H1 (cell line): ENCODE measurements at regions not wholly inside any gene's neighbourhood (a gene's known extent, or its start where the extent isn't known, plus 50 kb on each side); places are given as distances from the start of the nearest gene placed in this dataset.

Source experiments
- CTCF ChIA-PET: fragments of 300-600 bp; sonication (Branson Sonifier 250); formaldehyde crosslinking; loops from one replicate; lab custom pipeline; 2021; ENCODE audit not compliant: partially characterized antibody; lab: Charles Lee
- POLR2A ChIA-PET: fragments of 300-600 bp; sonication (Branson Sonifier 250); formaldehyde crosslinking; loops from one replicate; lab custom pipeline; 2021; ENCODE audit warnings: inconsistent platforms; ENCODE audit not compliant: partially characterized antibody; lab: Charles Lee
- DNase-seq, 2 experiments: peaks; one replicate each; pipeline versions ENCODE4 v3.0.0 to v3.0.0-alpha.2; 2010 to 2022; ENCODE audit warnings: low spot score in 2 of 2, low read depth in 1 of 2, mixed read lengths in 1 of 2
- FAIRE-seq: peaks from 2 replicates; lab custom pipeline; 2011; peaks lifted over from hg19 to GRCh38; lab: Jason Lieb, UNC
- H2AFZ ChIP-seq: 2 replicates; pipeline ENCODE4 v1.8.1; 2012; ENCODE audit warnings: low read length, inconsistent platforms
- H2AK5ac ChIP-seq: 2 replicates; pipeline ENCODE4 v1.6.1; 2013; ENCODE audit warnings: low read depth, low read length
- H2BK120ac ChIP-seq: replicated peaks from 2 replicates; pipeline ENCODE3; 2013; ENCODE audit warnings: low read depth, low read length, inconsistent platforms
- H2BK12ac ChIP-seq: 2 replicates; pipeline ENCODE4 v1.6.1; 2013; ENCODE audit warnings: low read depth, low read length
- H2BK15ac ChIP-seq: 2 replicates; pipeline ENCODE4 v1.6.1; 2013; ENCODE audit warnings: low read length
- H2BK20ac ChIP-seq: 2 replicates; pipeline ENCODE4 v1.6.1; 2013; ENCODE audit warnings: low read length
- H2BK5ac ChIP-seq: 2 replicates; pipeline ENCODE4 v1.6.1; 2013; ENCODE audit warnings: low read depth, low read length
- H3K14ac ChIP-seq: 2 replicates; pipeline ENCODE4 v1.6.1; 2013; ENCODE audit warnings: inconsistent platforms; ENCODE audit not compliant: insufficient read length
- H3K18ac ChIP-seq: 2 replicates; pipeline ENCODE4 v1.6.1; 2013; ENCODE audit warnings: low read length; ENCODE audit errors: extremely low read depth
- H3K23ac ChIP-seq: 2 replicates; pipeline ENCODE4 v1.6.1; 2013; ENCODE audit warnings: inconsistent platforms; ENCODE audit not compliant: insufficient read length
- H3K23me2 ChIP-seq: 2 replicates; pipeline ENCODE4 v1.6.1; 2013; ENCODE audit warnings: low read depth, low read length
- H3K27ac ChIP-seq: 2 replicates; pipeline ENCODE4 v1.6.1; 2011; ENCODE audit warnings: low read depth, low read length, inconsistent platforms
- H3K27me3 ChIP-seq, 4 experiments: replicated peaks in 1 of 4; 1 replicate in 1 of 4; 2 replicates in 3 of 4; pipeline versions ENCODE4 v1.6.1 to v1.8.1; 2011 to 2013; ENCODE audit warnings: low read length in 3 of 4, mild to moderate bottlenecking in 3 of 4, inconsistent platforms in 2 of 4, mixed read lengths in 2 of 4, moderate library complexity in 1 of 4; ENCODE audit not compliant: control insufficient read depth in 3 of 4, insufficient read depth in 3 of 4; ENCODE audit errors: extremely low read depth in 1 of 4
- H3K36me3 ChIP-seq, 4 experiments: 2 replicates each; pipeline versions ENCODE4 v1.6.1 to v1.8.1; 2011 to 2013; ENCODE audit warnings: mild to moderate bottlenecking in 4 of 4, low read length in 3 of 4, moderate library complexity in 2 of 4, control low read depth in 1 of 4, inconsistent platforms in 1 of 4; ENCODE audit not compliant: insufficient read depth in 4 of 4, control insufficient read depth in 2 of 4
- H3K4ac ChIP-seq: replicated peaks from 2 replicates; pipeline ENCODE3; 2013; ENCODE audit warnings: low read length, low read depth, mixed read lengths, inconsistent platforms; ENCODE audit not compliant: insufficient read length
- H3K4me1 ChIP-seq, 4 experiments: replicated peaks in 1 of 4; 1 replicate in 1 of 4; 2 replicates in 3 of 4; pipeline versions ENCODE4 v1.6.1 to v1.8.1; 2011 to 2013; ENCODE audit warnings: low read length in 3 of 4, inconsistent platforms in 2 of 4, mixed read lengths in 1 of 4; ENCODE audit not compliant: insufficient read depth in 4 of 4, control insufficient read depth in 3 of 4
- H3K4me2 ChIP-seq, 2 experiments: 2 replicates each; pipeline versions ENCODE4 v1.6.1 to v1.8.1; 2011 to 2013; ENCODE audit warnings: low read depth in 2 of 2, low read length in 2 of 2, control low read depth in 1 of 2, inconsistent platforms in 1 of 2, mild to moderate bottlenecking in 1 of 2; ENCODE audit not compliant: insufficient read depth in 1 of 2
- H3K4me3 ChIP-seq, 4 experiments: fragments of 200-600, 300-600 bp in 1 of 4; sonication (generic), shearing (Covaris generic), sonication (Bioruptor Twin) in 1 of 4; 2 replicates each; pipeline versions ENCODE4 v1.5.1 to v1.8.1; 2011 to 2016; ENCODE audit warnings: low read length in 4 of 4, low read depth in 3 of 4, control low read depth in 2 of 4, inconsistent platforms in 2 of 4, mild to moderate bottlenecking in 2 of 4, mixed read lengths in 1 of 4, moderate library complexity in 1 of 4; ENCODE audit not compliant: insufficient read depth in 2 of 4; ENCODE audit errors: extremely low read depth in 1 of 4
- H3K56ac ChIP-seq: replicated peaks from 2 replicates; pipeline ENCODE3; 2013; ENCODE audit warnings: low read depth, mild to moderate bottlenecking, mixed read lengths, low read length, inconsistent platforms; ENCODE audit not compliant: insufficient read length
- H3K79me1 ChIP-seq: 2 replicates; pipeline ENCODE4 v1.6.1; 2013; ENCODE audit warnings: low read depth, low read length, control low read depth
- H3K79me2 ChIP-seq, 2 experiments: 2 replicates each; pipeline versions ENCODE4 v1.6.1 to v1.8.1; 2012 to 2013; ENCODE audit warnings: low read length in 2 of 2, mild to moderate bottlenecking in 2 of 2, inconsistent platforms in 1 of 2; ENCODE audit not compliant: insufficient read depth in 2 of 2, control insufficient read depth in 1 of 2
- H3K9ac ChIP-seq, 4 experiments: replicated peaks in 1 of 4; 1 replicate in 1 of 4; 2 replicates in 3 of 4; pipeline versions ENCODE4 v1.6.1 to v1.8.1; 2011 to 2013; ENCODE audit warnings: low read depth in 3 of 4, low read length in 3 of 4, control low read depth in 2 of 4, mild to moderate bottlenecking in 2 of 4, moderate library complexity in 2 of 4, inconsistent platforms in 1 of 4; ENCODE audit errors: extremely low read depth in 1 of 4
- H3K9me3 ChIP-seq, 2 experiments: 2 replicates each; pipeline versions ENCODE4 v1.6.1 to v1.8.1; 2012 to 2013; ENCODE audit warnings: mild to moderate bottlenecking in 2 of 2, moderate library complexity in 2 of 2, control low read depth in 1 of 2, inconsistent platforms in 1 of 2, low read depth in 1 of 2, low read length in 1 of 2, mixed read lengths in 1 of 2; ENCODE audit not compliant: insufficient read depth in 2 of 2
- H4K20me1 ChIP-seq, 2 experiments: replicated peaks in 1 of 2; 2 replicates each; pipeline versions ENCODE3 to v1.8.1; 2011 to 2013; ENCODE audit warnings: inconsistent platforms in 2 of 2, low read length in 2 of 2, mild to moderate bottlenecking in 1 of 2; ENCODE audit not compliant: insufficient read depth in 2 of 2, control insufficient read depth in 1 of 2
- H4K5ac ChIP-seq: 2 replicates; pipeline ENCODE4 v1.6.1; 2013; ENCODE audit warnings: low read length, low read depth, mixed read lengths, inconsistent platforms; ENCODE audit not compliant: insufficient read length
- H4K8ac ChIP-seq: 2 replicates; pipeline ENCODE4 v1.8.0; 2013; ENCODE audit warnings: mild to moderate bottlenecking, moderate library complexity, low read length, inconsistent platforms; ENCODE audit not compliant: insufficient read depth; ENCODE audit errors: extremely low read depth
- H4K91ac ChIP-seq: replicated peaks from 2 replicates; pipeline ENCODE3; 2013; ENCODE audit warnings: low read length, mixed read lengths, inconsistent platforms; ENCODE audit not compliant: insufficient read length
- SP2 ChIP-seq: IDR thresholded peaks from 2 replicates; pipeline ENCODE4 v1.6.1; 2012; ENCODE audit warnings: mild to moderate bottlenecking, low read length, inconsistent platforms
- TEAD4 ChIP-seq: IDR thresholded peaks from 2 replicates; pipeline ENCODE4 v1.6.1; 2012; ENCODE audit warnings: low read depth, low read length, inconsistent platforms, mixed read lengths
- TF ChIP-seq, protein P1 (sequence below), 3 experiments: IDR thresholded peaks; 1 replicate in 2 of 3; 2 replicates in 1 of 3; pipeline versions ENCODE4 v1.5.1 to v1.6.1; 2011; ENCODE audit warnings: low read length in 3 of 3, mild to moderate bottlenecking in 3 of 3, inconsistent platforms in 2 of 3, low read depth in 1 of 3, moderate library complexity in 1 of 3; ENCODE audit not compliant: insufficient read depth in 1 of 3; ENCODE audit errors: control extremely low read depth in 1 of 3

DNA sequence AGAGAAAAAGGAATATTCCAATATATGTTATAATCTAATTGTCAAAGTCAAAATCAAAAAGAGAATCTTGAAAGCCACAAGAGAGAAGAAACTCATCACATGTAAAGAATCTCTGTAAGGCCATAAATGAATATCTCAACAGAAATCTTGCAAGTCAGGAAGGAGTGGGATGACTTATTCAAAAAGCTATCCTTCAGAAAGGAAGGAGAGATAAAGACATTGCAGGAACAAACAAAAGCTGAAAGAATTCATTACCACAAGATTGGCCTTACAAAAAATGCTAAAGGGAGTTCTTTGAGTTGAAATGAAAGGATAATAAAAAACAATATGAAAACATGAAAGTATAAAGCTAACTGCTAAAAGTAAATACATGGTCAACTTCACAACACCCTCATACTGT, 286.8 kb downstream of the LRIG3 start:
- Histone ChIP-seq H3K4me3 (no peak overlapping the region), H2BK12ac (no peak overlapping the region), H3K23ac (no peak overlapping the region), H3K79me2 (no peaks in the 10 kb centered on the region), H4K8ac (no peak overlapping the region), H2BK5ac (no peak overlapping the region), H3K79me1 (no peaks in the 10 kb centered on the region), H3K4ac (no peak overlapping the region), H3K56ac (no peak overlapping the region), H2AK5ac (no peak overlapping the region), H4K20me1 (no peaks in the 10 kb centered on the region), H3K27me3 (no peaks in the 10 kb centered on the region), H3K18ac (no peak overlapping the region), H2BK15ac (no peak overlapping the region), H4K91ac (no peak overlapping the region), H2BK20ac (no peak overlapping the region), H2BK120ac (no peak overlapping the region), H3K4me1 (no peaks in the 10 kb centered on the region), H4K5ac (no peak overlapping the region), H2AFZ (no peak overlapping the region), H3K14ac (no peak overlapping the region), H3K27ac (no peak overlapping the region), H3K4me2 (no peak overlapping the region), H3K9ac (no peak overlapping the region), H3K36me3 (no peaks in the 10 kb centered on the region), H3K9me3 (no peaks in the 10 kb centered on the region), H3K23me2 (no peaks in the 10 kb centered on the region)
- ChIA-PET CTCF (interaction anchor here (1.0 kb wide), 1 partner anchor 186 kb away, joined by 3 read pairs; no protein-coding TSS in a partner anchor), POLR2A (interaction anchor here (0.6 kb wide), 1 partner anchor 208 kb away, joined by 8 read pairs; no protein-coding TSS in a partner anchor)
- FAIRE-seq (no peak), DNase-seq (no peak)
- TF ChIP-seq TEAD4 (no peak), SP2 (no peak)
- TF ChIP-seq, protein P1, sequence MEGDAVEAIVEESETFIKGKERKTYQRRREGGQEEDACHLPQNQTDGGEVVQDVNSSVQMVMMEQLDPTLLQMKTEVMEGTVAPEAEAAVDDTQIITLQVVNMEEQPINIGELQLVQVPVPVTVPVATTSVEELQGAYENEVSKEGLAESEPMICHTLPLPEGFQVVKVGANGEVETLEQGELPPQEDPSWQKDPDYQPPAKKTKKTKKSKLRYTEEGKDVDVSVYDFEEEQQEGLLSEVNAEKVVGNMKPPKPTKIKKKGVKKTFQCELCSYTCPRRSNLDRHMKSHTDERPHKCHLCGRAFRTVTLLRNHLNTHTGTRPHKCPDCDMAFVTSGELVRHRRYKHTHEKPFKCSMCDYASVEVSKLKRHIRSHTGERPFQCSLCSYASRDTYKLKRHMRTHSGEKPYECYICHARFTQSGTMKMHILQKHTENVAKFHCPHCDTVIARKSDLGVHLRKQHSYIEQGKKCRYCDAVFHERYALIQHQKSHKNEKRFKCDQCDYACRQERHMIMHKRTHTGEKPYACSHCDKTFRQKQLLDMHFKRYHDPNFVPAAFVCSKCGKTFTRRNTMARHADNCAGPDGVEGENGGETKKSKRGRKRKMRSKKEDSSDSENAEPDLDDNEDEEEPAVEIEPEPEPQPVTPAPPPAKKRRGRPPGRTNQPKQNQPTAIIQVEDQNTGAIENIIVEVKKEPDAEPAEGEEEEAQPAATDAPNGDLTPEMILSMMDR (IDR thresholded peaks at IDR 0.05; ENCODE audit: control extremely low read depth in 1 of 3, insufficient read depth in 1 of 3, low read depth in 1 of 3, low read length in 3 of 3) = no peak
